ENCODE measurements at regions not wholly inside any gene's neighbourhood (a gene's known extent, or its start where the extent isn't known, plus 50 kb on each side); places are given as distances from the start of the nearest gene placed in this dataset.
"Not testable (repeated sequence)": the region's sequence is repeated elsewhere in the genome, so short reads cannot be mapped to it uniquely, and the experiment has no call there.

- no peak for DNase-seq (ENCODE audit: low read depth in 2 of 2)
Observed at GRCh38 chr6:100099189-100100074, 105.4 kb upstream of the MCHR2 start.

GRCh38 chr6:100096936-100097335 lies 102.9 kb upstream of the MCHR2 start:
- no peak for DNase-seq (ENCODE audit: low read depth in 2 of 2)

- no peak for DNase-seq (ENCODE audit: low read depth in 2 of 2)
Observed at GRCh38 chr6:100096341-100096740, 102.3 kb upstream of the MCHR2 start.

- DNase-seq (ENCODE audit: low read depth in 2 of 2), result no peak
Observed at GRCh38 chr6:100093405-100093804, 99.4 kb upstream of the MCHR2 start.

GRCh38 chr6:100088009-100088408 lies 94.0 kb upstream of the MCHR2 start:
- no peak for DNase-seq (ENCODE audit: low read depth in 2 of 2)

- DNase-seq (ENCODE audit: low read depth in 2 of 2), result no peak
Observed at GRCh38 chr6:100084991-100085364, 91.0 kb upstream of the MCHR2 start.

- no peak for DNase-seq (ENCODE audit: low read depth in 2 of 2)
Observed at GRCh38 chr6:100084316-100084990, 90.4 kb upstream of the MCHR2 start.

- DNase-seq (ENCODE audit: low read depth in 2 of 2), result no peak
Observed at GRCh38 chr6:100078509-100078908, 84.5 kb upstream of the MCHR2 start.

- DNase-seq (ENCODE audit: low read depth in 2 of 2), result no peak
Observed at GRCh38 chr6:100065348-100065747, 71.3 kb upstream of the MCHR2 start.

GRCh38 chr6:100062621-100063020 lies 68.6 kb upstream of the MCHR2 start:
- no peak for DNase-seq (ENCODE audit: low read depth in 2 of 2)

GRCh38 chr6:100057941-100058340 lies 63.9 kb upstream of the MCHR2 start:
- no peak for DNase-seq (ENCODE audit: low read depth in 2 of 2)

GRCh38 chr6:100050550-100050949 lies 56.5 kb upstream of the MCHR2 start:
- DNase-seq (ENCODE audit: low read depth in 2 of 2), result no peak

GRCh38 chr6:100043961-100044360 lies 49.9 kb upstream of the MCHR2 start:
- DNase-seq (ENCODE audit: low read depth in 2 of 2), result not testable (repeated sequence)
